K562 (cell line): ENCODE measurements at regions not wholly inside any gene's neighbourhood (a gene's known extent, or its start where the extent isn't known, plus 50 kb on each side); places are given as distances from the start of the nearest gene placed in this dataset.

Experiments used
- ATAC-seq: fragments of 200-7000 bp; cut with Tn5 transposase; 3 replicates; pipeline ENCODE4 v1.9.1; 2020; ENCODE audit warnings: moderate library complexity
- BruUV-seq: library from RNA; stranded (reverse); fragments of 400-500 nt; replicated peaks from 2 replicates; lab custom pipeline; 2021; lab: Mats Ljungman, UMichigan
- CTCF ChIA-PET: fragments of 300-600 bp; formaldehyde crosslinking; extraction: SDS; loops from one replicate; lab custom pipeline; 2021; ENCODE audit warnings: low intra/inter-chr PET ratio; lab: Yijun Ruan, JAX
- POLR2A ChIA-PET: fragments of 300-600, 350-650 bp; sonication (Branson Sonifier 250); formaldehyde crosslinking; extraction: SDS; loops from one replicate; lab custom pipeline; 2021; ENCODE audit warnings: antibody characterized with exemption, inconsistent platforms; lab: Yijun Ruan, JAX
- DNase-seq, 4 experiments: peaks; one replicate each; pipeline versions ENCODE4 v3.0.0 to v3.0.0-alpha.2; 2011 to 2018; ENCODE audit warnings: low spot score in 3 of 4, mixed read lengths in 3 of 4; ENCODE audit errors: extremely low read depth in 1 of 4
- FAIRE-seq: peaks from 2 replicates; lab custom pipeline; 2011; peaks lifted over from hg19 to GRCh38; lab: Jason Lieb, UNC
- H2AFZ ChIP-seq: 2 replicates; pipeline ENCODE4 v1.6.0; 2011; ENCODE audit warnings: low read depth, low read length, control low read depth, inconsistent platforms
- H3K27ac ChIP-seq: fragments of 200-600 bp; 3 replicates; pipeline ENCODE4 v1.8.0; 2011; ENCODE audit warnings: low read depth, mild to moderate bottlenecking, control low read depth, inconsistent platforms, low read length, moderate library complexity, mixed read lengths; ENCODE audit errors: extremely low read depth
- H3K27me3 ChIP-seq, 2 experiments: fragments of 300-600 bp in 1 of 2; 2 replicates in 1 of 2; 3 replicates in 1 of 2; pipeline versions ENCODE4 v1.6.0 to v1.8.0; 2011; ENCODE audit warnings: inconsistent platforms in 2 of 2, low read length in 2 of 2, mild to moderate bottlenecking in 1 of 2, mixed read lengths in 1 of 2, moderate library complexity in 1 of 2; ENCODE audit not compliant: control insufficient read depth in 2 of 2, insufficient read depth in 2 of 2
- H3K36me3 ChIP-seq: fragments of 300-600 bp; 3 replicates; pipeline ENCODE4 v1.8.0; 2011; ENCODE audit warnings: mild to moderate bottlenecking, low read length, inconsistent platforms; ENCODE audit not compliant: control insufficient read depth, insufficient read depth
- H3K4me1 ChIP-seq, 2 experiments: fragments of 200-600 bp in 1 of 2; replicated peaks in 1 of 2; 2 replicates in 1 of 2; 3 replicates in 1 of 2; pipeline versions ENCODE4 v1.5.1 to v1.8.0; 2011; ENCODE audit warnings: inconsistent platforms in 2 of 2, low read length in 2 of 2, mild to moderate bottlenecking in 1 of 2, mixed read lengths in 1 of 2, moderate library complexity in 1 of 2; ENCODE audit not compliant: control insufficient read depth in 2 of 2, insufficient read depth in 2 of 2
- H3K4me2 ChIP-seq: 2 replicates; pipeline ENCODE4 v1.6.1; 2011; ENCODE audit warnings: low read length, control low read depth, inconsistent platforms, mixed read lengths; ENCODE audit not compliant: insufficient read depth
- H3K4me3 ChIP-seq: fragments of 200-600 bp; sonication (generic), shearing (Covaris generic); 2 replicates; pipeline ENCODE4 v1.5.1; 2016; ENCODE audit warnings: control low read depth, inconsistent platforms
- H3K79me2 ChIP-seq: fragments of 200-600 bp; 3 replicates; pipeline ENCODE4 v1.8.0; 2011; ENCODE audit warnings: low read length, inconsistent platforms; ENCODE audit not compliant: control insufficient read depth, insufficient read depth
- H3K9ac ChIP-seq, 2 experiments: 2 replicates each; pipeline versions ENCODE4 v1.6.0 to v1.6.1; 2011; ENCODE audit warnings: low read depth in 2 of 2, low read length in 2 of 2, control low read depth in 1 of 2, inconsistent platforms in 1 of 2, mild to moderate bottlenecking in 1 of 2, mixed read lengths in 1 of 2; ENCODE audit not compliant: insufficient read depth in 1 of 2
- H3K9me1 ChIP-seq: one replicate; pipeline ENCODE4 v1.6.0; 2011; ENCODE audit warnings: inconsistent platforms, mild to moderate bottlenecking, low read length, moderate library complexity; ENCODE audit not compliant: control insufficient read depth, insufficient read depth
- H3K9me3 ChIP-seq: replicated peaks from 2 replicates; pipeline ENCODE4 v1.5.1; 2011; ENCODE audit warnings: low read depth, low read length, inconsistent platforms; ENCODE audit not compliant: control insufficient read depth, insufficient read depth
- H4K20me1 ChIP-seq: replicated peaks from 2 replicates; pipeline ENCODE4 v1.6.1; 2011; ENCODE audit warnings: low read length, inconsistent platforms, mixed read lengths; ENCODE audit not compliant: control insufficient read depth, insufficient read depth
- CREBBP ChIP-seq: IDR thresholded peaks from one replicate; pipeline ENCODE4 v1.6.1; 2012; ENCODE audit warnings: low read depth, mild to moderate bottlenecking, control low read depth, inconsistent platforms, low read length
- ETS1 ChIP-seq: conservative IDR thresholded peaks from 2 replicates; pipeline ENCODE4 v1.6.1; 2011; ENCODE audit warnings: low read depth, mild to moderate bottlenecking, low read length; ENCODE audit not compliant: control insufficient read depth
- HNRNPUL1 ChIP-seq: fragments of 200-400 bp; formaldehyde crosslinking; IDR thresholded peaks from 2 replicates; pipeline ENCODE4 v1.6.1; 2017; ENCODE audit warnings: low read length
- NCOR1 ChIP-seq: fragments of 450-650 bp; IDR thresholded peaks from 2 replicates; pipeline ENCODE4 v1.6.1; 2016; ENCODE audit warnings: mild to moderate bottlenecking, moderate library complexity
- RBBP5 ChIP-seq: fragments of 200-600 bp; sonication (generic); IDR thresholded peaks from 2 replicates; pipeline ENCODE4 v1.6.1; 2012; ENCODE audit warnings: borderline replicate concordance, mild to moderate bottlenecking, low read length, control low read depth, inconsistent platforms; ENCODE audit not compliant: insufficient read depth, poor library complexity, severe bottlenecking
- RBM14 ChIP-seq: fragments of 200-400 bp; formaldehyde crosslinking; IDR thresholded peaks from 2 replicates; pipeline ENCODE4 v1.6.1; 2018; ENCODE audit warnings: low read depth, mild to moderate bottlenecking, low read length, moderate library complexity, borderline replicate concordance; ENCODE audit not compliant: insufficient read depth
- ZNF512 ChIP-seq: IDR thresholded peaks from 2 replicates; pipeline ENCODE4 v1.6.1; 2016; ENCODE audit warnings: missing genetic modification characterization, missing compliant biosample characterization
- WGBS: fragments of 100-300 bp; shearing (Covaris generic); methylation state at CpG from one replicate; pipeline ENCODE4 v1.1.6; 2016; ENCODE audit warnings: low coverage, mixed read lengths; ENCODE audit not compliant: insufficient coverage; ENCODE audit errors: missing lambda C conversion rate; 5-methylcytosine and 5-hydroxymethylcytosine counted together
- in situ Hi-C: fragments of 300-500 bp; cut with MboI; formaldehyde crosslinking; loops from 4 replicates; pipeline ENCODE4 v1.15.0; 2018; ENCODE audit warnings: inconsistent platforms, mixed read lengths
- intact Hi-C: fragments of 100-400 bp; cut with micrococcal nuclease; formaldehyde crosslinking; loops from 2 replicates; pipeline ENCODE4 v1.14.2; 2022

GRCh38 chrX:69037786-69038185 is 127.5 kb downstream of the PJA1 start (continued):
- TF ChIP-seq CREBBP (no peak), ETS1 (no peak), HNRNPUL1 (no peak)

DNA sequence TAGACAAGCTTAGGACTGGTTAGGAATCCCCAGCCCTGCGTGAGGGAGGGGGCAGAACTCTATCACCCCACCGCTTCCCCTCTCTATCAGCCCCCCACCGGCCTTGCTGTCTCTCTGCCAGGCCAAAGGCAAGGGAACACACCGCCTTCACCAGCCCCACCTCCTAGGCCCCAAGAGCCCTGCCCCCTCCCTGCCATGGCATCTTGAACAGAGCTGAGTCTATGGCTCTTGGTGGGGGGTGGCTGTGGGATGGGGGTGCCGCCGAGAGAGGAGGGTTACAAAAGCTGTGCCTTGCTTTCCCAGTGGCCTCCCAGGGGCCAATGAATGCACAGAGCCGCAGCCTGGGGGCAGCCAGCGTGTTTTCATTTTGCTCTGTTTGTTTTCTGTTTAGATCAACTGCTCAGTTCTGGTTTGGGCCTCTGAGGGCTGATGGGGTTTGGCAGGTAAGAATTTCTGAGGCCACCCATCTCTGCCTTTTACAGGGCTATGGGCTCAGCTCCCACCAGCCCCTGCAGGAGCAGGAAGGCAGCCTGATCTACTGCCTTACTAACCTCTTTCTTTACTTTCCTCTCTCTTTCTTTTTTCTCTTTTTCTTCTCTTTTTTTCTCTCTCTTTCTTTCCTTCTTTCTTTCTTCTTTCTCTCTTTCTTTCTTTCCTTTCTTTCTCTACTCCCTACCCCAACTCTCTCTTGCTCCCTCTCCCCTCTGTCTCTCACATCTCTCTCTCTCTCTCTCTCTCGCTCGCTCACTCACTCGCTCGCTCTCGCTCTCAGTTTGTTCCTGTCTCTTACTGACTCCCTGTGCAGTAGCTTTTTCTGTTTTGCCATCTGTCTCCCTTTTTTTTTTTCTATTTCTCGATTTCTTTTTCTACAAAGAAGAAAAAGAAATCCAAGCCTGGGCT is 128.3 kb downstream of the PJA1 start:
- no peak overlapping the region for H3K9ac ChIP-seq
- no peak overlapping the region for H3K4me3 ChIP-seq
- no peaks in the 10 kb centered on the region for H3K79me2 ChIP-seq
- WGBS = 0% methylated on average over 5 of the region's 14 CpGs
- H3K27me3 ChIP-seq = peaks cover 0 to 12% of the 10 kb centered on the region in 2 experiments; a peak in 3 of 5 replicates
- H3K9me3 ChIP-seq = no peaks in the 10 kb centered on the region
- FAIRE-seq (no peak), DNase-seq (no peak), ATAC-seq (no peak)
- H3K4me1 ChIP-seq = no peaks in the 10 kb centered on the region
- H2AFZ ChIP-seq = no peak overlapping the region
- TF ChIP-seq RBM14 (no peak), ZNF512 (peak; percentile 25; the same call in 1 of the 2 replicates), RBBP5 (no peak), NCOR1 (no peak)
- H4K20me1 ChIP-seq = no peaks in the 10 kb centered on the region
- ChIA-PET CTCF (no interaction called here), POLR2A (no interaction called here)
- H3K27ac ChIP-seq = no peak overlapping the region
- intact Hi-C loops = no loop called here
- H3K9me1 ChIP-seq = no peaks in the 10 kb centered on the region
- no peak overlapping the region for H3K4me2 ChIP-seq
- no peaks in the 10 kb centered on the region for H3K36me3 ChIP-seq
- no TSS peak for BruUV-seq
- in situ Hi-C loops = no loop called here
